NCI-H1930 (cell line): ENCODE measurements at regions not wholly inside any gene's neighbourhood (a gene's known extent, or its start where the extent isn't known, plus 50 kb on each side); places are given as distances from the start of the nearest gene placed in this dataset.
"Not testable (repeated sequence)": the region's sequence is repeated elsewhere in the genome, so short reads cannot be mapped to it uniquely, and the experiment has no call there.

Source experiments
- DNase-seq, 2 experiments: peaks; one replicate each; lab custom pipeline; 2025; lab: John Stamatoyannopoulos, UW

GRCh38 chr5:86228147-86228546 lies 389.6 kb upstream of the COX7C start:
- no peak for DNase-seq

- DNase-seq, result peak; percentile 60 to 70
These were observed 385.5 kb upstream of the COX7C start for GRCh38 chr5:86232246-86232645.

GRCh38 chr5:86244153-86244552 lies 373.6 kb upstream of the COX7C start:
- no peak for DNase-seq

- DNase-seq, result no peak
These were observed 359.9 kb upstream of the COX7C start for GRCh38 chr5:86257871-86258270.

GRCh38 chr5:86284400-86285190 lies 333.1 kb upstream of the COX7C start:
- DNase-seq, result not testable (repeated sequence)

- not testable (repeated sequence) for DNase-seq
These were observed 330.3 kb upstream of the COX7C start for GRCh38 chr5:86287437-86287836.

- not testable (repeated sequence) for DNase-seq
These were observed 328.0 kb upstream of the COX7C start for GRCh38 chr5:86289786-86290185.

GRCh38 chr5:86292811-86293210 lies 324.9 kb upstream of the COX7C start:
- not testable (repeated sequence) for DNase-seq

GRCh38 chr5:86302643-86303042 lies 315.1 kb upstream of the COX7C start:
- not testable (repeated sequence) for DNase-seq

GRCh38 chr5:86305050-86305449 lies 312.7 kb upstream of the COX7C start:
- DNase-seq, result peak in 1 of 2 experiments; percentile 0

GRCh38 chr5:86314951-86315350 lies 302.8 kb upstream of the COX7C start:
- no peak for DNase-seq

GRCh38 chr5:86320266-86320665 lies 297.5 kb upstream of the COX7C start:
- DNase-seq, result no peak

GRCh38 chr5:86329318-86329717 lies 288.4 kb upstream of the COX7C start:
- no peak for DNase-seq

GRCh38 chr5:86330736-86331135 lies 287.0 kb upstream of the COX7C start:
- no peak for DNase-seq

GRCh38 chr5:86332851-86333250 lies 284.9 kb upstream of the COX7C start:
- DNase-seq, result no peak

GRCh38 chr5:86337667-86338460 lies 279.9 kb upstream of the COX7C start:
- DNase-seq, result no peak

- DNase-seq, result no peak
These were observed 263.1 kb upstream of the COX7C start for GRCh38 chr5:86354664-86355063.

GRCh38 chr5:86360801-86361200 lies 256.9 kb upstream of the COX7C start:
- no peak for DNase-seq

GRCh38 chr5:86371061-86371460 lies 246.7 kb upstream of the COX7C start:
- no peak for DNase-seq

- DNase-seq, result no peak
These were observed 243.1 kb upstream of the COX7C start for GRCh38 chr5:86374611-86375010.

GRCh38 chr5:86376214-86376613 lies 241.5 kb upstream of the COX7C start:
- no peak for DNase-seq

GRCh38 chr5:86403190-86403589 lies 214.6 kb upstream of the COX7C start:
- no peak for DNase-seq

GRCh38 chr5:86404256-86404655 lies 213.5 kb upstream of the COX7C start:
- DNase-seq, result no peak
